NB4 (cell line): ENCODE measurements at regions not wholly inside any gene's neighbourhood (a gene's known extent, or its start where the extent isn't known, plus 50 kb on each side); places are given as distances from the start of the nearest gene placed in this dataset.

Source experiments
- MYC ChIP-seq: IDR thresholded peaks from 2 replicates; pipeline ENCODE4 v1.6.1; 2011; ENCODE audit warnings: low read depth, low read length
- POLR2A ChIP-seq: IDR thresholded peaks from 2 replicates; pipeline ENCODE4 v1.6.1; 2011; ENCODE audit warnings: mild to moderate bottlenecking; ENCODE audit not compliant: insufficient read length; ENCODE audit errors: extremely low read depth
- TF ChIP-seq, protein P1 (sequence below): IDR thresholded peaks from one replicate; pipeline ENCODE4 v1.5.1; 2012; ENCODE audit warnings: low read depth, low read length
- TF ChIP-seq, protein P2 (sequence below): IDR thresholded peaks from 2 replicates; pipeline ENCODE4 v1.6.1; 2011; ENCODE audit warnings: low read depth, low read length

DNA sequence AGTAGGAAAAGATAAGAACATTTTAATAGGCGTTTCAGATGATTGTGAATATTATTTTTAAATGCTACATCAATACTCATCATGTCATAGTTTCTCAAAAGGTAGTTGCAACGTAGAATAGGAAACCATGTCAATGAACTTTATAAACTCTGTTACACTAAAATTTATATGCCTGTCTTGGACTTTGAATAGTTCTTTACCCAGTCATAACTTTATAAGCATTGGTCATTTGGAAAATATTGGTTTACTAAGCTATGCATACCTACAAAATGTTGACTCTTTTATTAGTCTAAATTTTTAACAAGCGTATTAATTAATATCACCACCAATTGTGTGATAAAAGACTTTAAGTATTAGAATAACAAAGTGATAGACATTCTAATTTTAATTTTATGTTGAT, 293.5 kb downstream of the CGGBP1 start:
- TF ChIP-seq, protein P1, sequence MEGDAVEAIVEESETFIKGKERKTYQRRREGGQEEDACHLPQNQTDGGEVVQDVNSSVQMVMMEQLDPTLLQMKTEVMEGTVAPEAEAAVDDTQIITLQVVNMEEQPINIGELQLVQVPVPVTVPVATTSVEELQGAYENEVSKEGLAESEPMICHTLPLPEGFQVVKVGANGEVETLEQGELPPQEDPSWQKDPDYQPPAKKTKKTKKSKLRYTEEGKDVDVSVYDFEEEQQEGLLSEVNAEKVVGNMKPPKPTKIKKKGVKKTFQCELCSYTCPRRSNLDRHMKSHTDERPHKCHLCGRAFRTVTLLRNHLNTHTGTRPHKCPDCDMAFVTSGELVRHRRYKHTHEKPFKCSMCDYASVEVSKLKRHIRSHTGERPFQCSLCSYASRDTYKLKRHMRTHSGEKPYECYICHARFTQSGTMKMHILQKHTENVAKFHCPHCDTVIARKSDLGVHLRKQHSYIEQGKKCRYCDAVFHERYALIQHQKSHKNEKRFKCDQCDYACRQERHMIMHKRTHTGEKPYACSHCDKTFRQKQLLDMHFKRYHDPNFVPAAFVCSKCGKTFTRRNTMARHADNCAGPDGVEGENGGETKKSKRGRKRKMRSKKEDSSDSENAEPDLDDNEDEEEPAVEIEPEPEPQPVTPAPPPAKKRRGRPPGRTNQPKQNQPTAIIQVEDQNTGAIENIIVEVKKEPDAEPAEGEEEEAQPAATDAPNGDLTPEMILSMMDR = no peak
- TF ChIP-seq POLR2A (no peak), MYC (no peak)
- TF ChIP-seq, protein P2, sequence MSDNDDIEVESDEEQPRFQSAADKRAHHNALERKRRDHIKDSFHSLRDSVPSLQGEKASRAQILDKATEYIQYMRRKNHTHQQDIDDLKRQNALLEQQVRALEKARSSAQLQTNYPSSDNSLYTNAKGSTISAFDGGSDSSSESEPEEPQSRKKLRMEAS = no peak
